A673 (cell line): ENCODE measurements at regions not wholly inside any gene's neighbourhood (a gene's known extent, or its start where the extent isn't known, plus 50 kb on each side); places are given as distances from the start of the nearest gene placed in this dataset.

Experiments
- EZH2 ChIP-seq: fragments of 200-600 bp; sonication (generic); IDR thresholded peaks from 2 replicates; pipeline ENCODE4 v1.6.1; 2017; ENCODE audit warnings: borderline replicate concordance, low read depth, mild to moderate bottlenecking, mixed read lengths, antibody characterized with exemption, low read length; ENCODE audit not compliant: poor library complexity, severe bottlenecking
- TF ChIP-seq, protein P1 (sequence below): fragments of 300-800, 200-600 bp; sonication (generic); conservative IDR thresholded peaks from 2 replicates; pipeline ENCODE4 v1.5.1; 2017; ENCODE audit warnings: low read depth, mild to moderate bottlenecking, antibody characterized with exemption, low read length, moderate library complexity, mixed read lengths

DNA sequence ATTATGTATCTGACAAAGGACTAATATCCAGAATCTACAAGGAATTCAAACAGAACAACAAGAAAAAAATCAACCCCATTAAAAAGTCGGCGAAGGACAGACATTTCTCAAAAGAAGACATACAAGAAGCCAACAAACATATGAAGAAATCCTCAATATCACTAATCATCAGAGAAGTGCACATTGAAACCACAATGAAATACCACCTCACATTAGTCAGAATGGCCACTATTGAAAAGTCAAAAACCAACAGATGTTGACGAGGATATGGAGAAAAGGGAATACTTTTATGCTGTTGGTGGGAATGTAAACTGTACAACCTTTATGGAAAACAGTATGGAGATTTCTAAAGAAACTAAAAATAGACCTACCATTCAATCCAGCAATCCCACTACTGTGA is 233.1 kb upstream of the PLSCR5 start:
- TF ChIP-seq, protein P1, sequence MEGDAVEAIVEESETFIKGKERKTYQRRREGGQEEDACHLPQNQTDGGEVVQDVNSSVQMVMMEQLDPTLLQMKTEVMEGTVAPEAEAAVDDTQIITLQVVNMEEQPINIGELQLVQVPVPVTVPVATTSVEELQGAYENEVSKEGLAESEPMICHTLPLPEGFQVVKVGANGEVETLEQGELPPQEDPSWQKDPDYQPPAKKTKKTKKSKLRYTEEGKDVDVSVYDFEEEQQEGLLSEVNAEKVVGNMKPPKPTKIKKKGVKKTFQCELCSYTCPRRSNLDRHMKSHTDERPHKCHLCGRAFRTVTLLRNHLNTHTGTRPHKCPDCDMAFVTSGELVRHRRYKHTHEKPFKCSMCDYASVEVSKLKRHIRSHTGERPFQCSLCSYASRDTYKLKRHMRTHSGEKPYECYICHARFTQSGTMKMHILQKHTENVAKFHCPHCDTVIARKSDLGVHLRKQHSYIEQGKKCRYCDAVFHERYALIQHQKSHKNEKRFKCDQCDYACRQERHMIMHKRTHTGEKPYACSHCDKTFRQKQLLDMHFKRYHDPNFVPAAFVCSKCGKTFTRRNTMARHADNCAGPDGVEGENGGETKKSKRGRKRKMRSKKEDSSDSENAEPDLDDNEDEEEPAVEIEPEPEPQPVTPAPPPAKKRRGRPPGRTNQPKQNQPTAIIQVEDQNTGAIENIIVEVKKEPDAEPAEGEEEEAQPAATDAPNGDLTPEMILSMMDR, result no peak
- TF ChIP-seq EZH2, result no peak
